H1 (cell line): ENCODE measurements at regions not wholly inside any gene's neighbourhood (a gene's known extent, or its start where the extent isn't known, plus 50 kb on each side); places are given as distances from the start of the nearest gene placed in this dataset.

Source experiments
- CTCF ChIA-PET: fragments of 300-600 bp; sonication (Branson Sonifier 250); formaldehyde crosslinking; loops from one replicate; lab custom pipeline; 2021; ENCODE audit not compliant: partially characterized antibody; lab: Charles Lee
- POLR2A ChIA-PET: fragments of 300-600 bp; sonication (Branson Sonifier 250); formaldehyde crosslinking; loops from one replicate; lab custom pipeline; 2021; ENCODE audit warnings: inconsistent platforms; ENCODE audit not compliant: partially characterized antibody; lab: Charles Lee
- DNase-seq, 2 experiments: peaks; one replicate each; pipeline versions ENCODE4 v3.0.0 to v3.0.0-alpha.2; 2010 to 2022; ENCODE audit warnings: low spot score in 2 of 2, low read depth in 1 of 2, mixed read lengths in 1 of 2
- FAIRE-seq: peaks from 2 replicates; lab custom pipeline; 2011; peaks lifted over from hg19 to GRCh38; lab: Jason Lieb, UNC
- H2AFZ ChIP-seq: 2 replicates; pipeline ENCODE4 v1.8.1; 2012; ENCODE audit warnings: low read length, inconsistent platforms
- H2AK5ac ChIP-seq: 2 replicates; pipeline ENCODE4 v1.6.1; 2013; ENCODE audit warnings: low read depth, low read length
- H2BK120ac ChIP-seq: replicated peaks from 2 replicates; pipeline ENCODE3; 2013; ENCODE audit warnings: low read depth, low read length, inconsistent platforms
- H2BK12ac ChIP-seq: 2 replicates; pipeline ENCODE4 v1.6.1; 2013; ENCODE audit warnings: low read depth, low read length
- H2BK15ac ChIP-seq: 2 replicates; pipeline ENCODE4 v1.6.1; 2013; ENCODE audit warnings: low read length
- H2BK20ac ChIP-seq: 2 replicates; pipeline ENCODE4 v1.6.1; 2013; ENCODE audit warnings: low read length
- H2BK5ac ChIP-seq: 2 replicates; pipeline ENCODE4 v1.6.1; 2013; ENCODE audit warnings: low read depth, low read length
- H3K14ac ChIP-seq: 2 replicates; pipeline ENCODE4 v1.6.1; 2013; ENCODE audit warnings: inconsistent platforms; ENCODE audit not compliant: insufficient read length
- H3K18ac ChIP-seq: 2 replicates; pipeline ENCODE4 v1.6.1; 2013; ENCODE audit warnings: low read length; ENCODE audit errors: extremely low read depth
- H3K23ac ChIP-seq: 2 replicates; pipeline ENCODE4 v1.6.1; 2013; ENCODE audit warnings: inconsistent platforms; ENCODE audit not compliant: insufficient read length
- H3K23me2 ChIP-seq: 2 replicates; pipeline ENCODE4 v1.6.1; 2013; ENCODE audit warnings: low read depth, low read length
- H3K27ac ChIP-seq: 2 replicates; pipeline ENCODE4 v1.6.1; 2011; ENCODE audit warnings: low read depth, low read length, inconsistent platforms
- H3K27me3 ChIP-seq, 4 experiments: replicated peaks in 1 of 4; 1 replicate in 1 of 4; 2 replicates in 3 of 4; pipeline versions ENCODE4 v1.6.1 to v1.8.1; 2011 to 2013; ENCODE audit warnings: low read length in 3 of 4, mild to moderate bottlenecking in 3 of 4, inconsistent platforms in 2 of 4, mixed read lengths in 2 of 4, moderate library complexity in 1 of 4; ENCODE audit not compliant: control insufficient read depth in 3 of 4, insufficient read depth in 3 of 4; ENCODE audit errors: extremely low read depth in 1 of 4
- H3K36me3 ChIP-seq, 4 experiments: 2 replicates each; pipeline versions ENCODE4 v1.6.1 to v1.8.1; 2011 to 2013; ENCODE audit warnings: mild to moderate bottlenecking in 4 of 4, low read length in 3 of 4, moderate library complexity in 2 of 4, control low read depth in 1 of 4, inconsistent platforms in 1 of 4; ENCODE audit not compliant: insufficient read depth in 4 of 4, control insufficient read depth in 2 of 4
- H3K4ac ChIP-seq: replicated peaks from 2 replicates; pipeline ENCODE3; 2013; ENCODE audit warnings: low read length, low read depth, mixed read lengths, inconsistent platforms; ENCODE audit not compliant: insufficient read length
- H3K4me1 ChIP-seq, 4 experiments: replicated peaks in 1 of 4; 1 replicate in 1 of 4; 2 replicates in 3 of 4; pipeline versions ENCODE4 v1.6.1 to v1.8.1; 2011 to 2013; ENCODE audit warnings: low read length in 3 of 4, inconsistent platforms in 2 of 4, mixed read lengths in 1 of 4; ENCODE audit not compliant: insufficient read depth in 4 of 4, control insufficient read depth in 3 of 4
- H3K4me2 ChIP-seq, 2 experiments: 2 replicates each; pipeline versions ENCODE4 v1.6.1 to v1.8.1; 2011 to 2013; ENCODE audit warnings: low read depth in 2 of 2, low read length in 2 of 2, control low read depth in 1 of 2, inconsistent platforms in 1 of 2, mild to moderate bottlenecking in 1 of 2; ENCODE audit not compliant: insufficient read depth in 1 of 2
- H3K4me3 ChIP-seq, 4 experiments: fragments of 200-600, 300-600 bp in 1 of 4; sonication (generic), shearing (Covaris generic), sonication (Bioruptor Twin) in 1 of 4; 2 replicates each; pipeline versions ENCODE4 v1.5.1 to v1.8.1; 2011 to 2016; ENCODE audit warnings: low read length in 4 of 4, low read depth in 3 of 4, control low read depth in 2 of 4, inconsistent platforms in 2 of 4, mild to moderate bottlenecking in 2 of 4, mixed read lengths in 1 of 4, moderate library complexity in 1 of 4; ENCODE audit not compliant: insufficient read depth in 2 of 4; ENCODE audit errors: extremely low read depth in 1 of 4
- H3K56ac ChIP-seq: replicated peaks from 2 replicates; pipeline ENCODE3; 2013; ENCODE audit warnings: low read depth, mild to moderate bottlenecking, mixed read lengths, low read length, inconsistent platforms; ENCODE audit not compliant: insufficient read length
- H3K79me1 ChIP-seq: 2 replicates; pipeline ENCODE4 v1.6.1; 2013; ENCODE audit warnings: low read depth, low read length, control low read depth
- H3K79me2 ChIP-seq, 2 experiments: 2 replicates each; pipeline versions ENCODE4 v1.6.1 to v1.8.1; 2012 to 2013; ENCODE audit warnings: low read length in 2 of 2, mild to moderate bottlenecking in 2 of 2, inconsistent platforms in 1 of 2; ENCODE audit not compliant: insufficient read depth in 2 of 2, control insufficient read depth in 1 of 2
- H3K9ac ChIP-seq, 4 experiments: replicated peaks in 1 of 4; 1 replicate in 1 of 4; 2 replicates in 3 of 4; pipeline versions ENCODE4 v1.6.1 to v1.8.1; 2011 to 2013; ENCODE audit warnings: low read depth in 3 of 4, low read length in 3 of 4, control low read depth in 2 of 4, mild to moderate bottlenecking in 2 of 4, moderate library complexity in 2 of 4, inconsistent platforms in 1 of 4; ENCODE audit errors: extremely low read depth in 1 of 4
- H3K9me3 ChIP-seq, 2 experiments: 2 replicates each; pipeline versions ENCODE4 v1.6.1 to v1.8.1; 2012 to 2013; ENCODE audit warnings: mild to moderate bottlenecking in 2 of 2, moderate library complexity in 2 of 2, control low read depth in 1 of 2, inconsistent platforms in 1 of 2, low read depth in 1 of 2, low read length in 1 of 2, mixed read lengths in 1 of 2; ENCODE audit not compliant: insufficient read depth in 2 of 2
- H4K20me1 ChIP-seq, 2 experiments: replicated peaks in 1 of 2; 2 replicates each; pipeline versions ENCODE3 to v1.8.1; 2011 to 2013; ENCODE audit warnings: inconsistent platforms in 2 of 2, low read length in 2 of 2, mild to moderate bottlenecking in 1 of 2; ENCODE audit not compliant: insufficient read depth in 2 of 2, control insufficient read depth in 1 of 2
- H4K5ac ChIP-seq: 2 replicates; pipeline ENCODE4 v1.6.1; 2013; ENCODE audit warnings: low read length, low read depth, mixed read lengths, inconsistent platforms; ENCODE audit not compliant: insufficient read length
- H4K8ac ChIP-seq: 2 replicates; pipeline ENCODE4 v1.8.0; 2013; ENCODE audit warnings: mild to moderate bottlenecking, moderate library complexity, low read length, inconsistent platforms; ENCODE audit not compliant: insufficient read depth; ENCODE audit errors: extremely low read depth
- H4K91ac ChIP-seq: replicated peaks from 2 replicates; pipeline ENCODE3; 2013; ENCODE audit warnings: low read length, mixed read lengths, inconsistent platforms; ENCODE audit not compliant: insufficient read length
- BRCA1 ChIP-seq: IDR thresholded peaks from 2 replicates; pipeline ENCODE4 v1.6.1; 2012; ENCODE audit warnings: low read depth, low read length, improper control_type of control experiment
- EZH2 ChIP-seq: fragments of 200-600 bp; sonication (generic); IDR thresholded peaks from 2 replicates; pipeline ENCODE4 v1.7.1; 2012; ENCODE audit warnings: low read depth, mild to moderate bottlenecking, moderate library complexity, low read length, inconsistent platforms; ENCODE audit not compliant: severe bottlenecking
- FOSL1 ChIP-seq: IDR thresholded peaks from 2 replicates; pipeline ENCODE4 v1.6.1; 2011; ENCODE audit warnings: mild to moderate bottlenecking, low read depth, low read length, moderate library complexity; ENCODE audit not compliant: insufficient read depth
- GABPA ChIP-seq: IDR thresholded peaks from 2 replicates; pipeline ENCODE4 v1.6.1; 2011; ENCODE audit warnings: mild to moderate bottlenecking, low read length, moderate library complexity, borderline replicate concordance; ENCODE audit not compliant: insufficient read depth
- HDAC2 ChIP-seq, 2 experiments: fragments of 300-600 bp in 1 of 2; sonication (generic) in 1 of 2; IDR thresholded peaks; 2 replicates each; pipeline ENCODE4 v1.6.1; 2011 to 2012; ENCODE audit warnings: low read depth in 2 of 2, low read length in 2 of 2, mild to moderate bottlenecking in 2 of 2, moderate library complexity in 2 of 2, borderline replicate concordance in 1 of 2, inconsistent platforms in 1 of 2
- HDAC6 ChIP-seq: IDR thresholded peaks from one replicate; pipeline ENCODE4 v1.7.1; 2012; ENCODE audit warnings: low read depth, mild to moderate bottlenecking, inconsistent platforms, low read length, moderate library complexity
- NRF1 ChIP-seq: IDR thresholded peaks from 2 replicates; pipeline ENCODE4 v1.6.1; 2011; ENCODE audit warnings: mild to moderate bottlenecking, low read depth, low read length, improper control_type of control experiment
- RBBP5 ChIP-seq: IDR thresholded peaks from 2 replicates; pipeline ENCODE4 v1.7.1; 2012; ENCODE audit warnings: low read depth, mild to moderate bottlenecking, inconsistent platforms, low read length, moderate library complexity, borderline replicate concordance
- RNF2 ChIP-seq: fragments of 200-900, 300-1000 bp; sonication (generic); IDR thresholded peaks from 2 replicates; pipeline ENCODE4 v1.7.1; 2016; ENCODE audit warnings: borderline replicate concordance, low read depth, mild to moderate bottlenecking, antibody characterized with exemption, low read length; ENCODE audit not compliant: poor library complexity, severe bottlenecking; ENCODE audit errors: missing control alignments
- SUZ12 ChIP-seq: fragments of 200-600 bp; sonication (generic); IDR thresholded peaks from 2 replicates; pipeline ENCODE4 v1.6.1; 2012; ENCODE audit warnings: mild to moderate bottlenecking, inconsistent platforms, low read length, moderate library complexity, mixed read lengths
- TAF7 ChIP-seq: optimal IDR thresholded peaks from 2 replicates; pipeline ENCODE3; 2011; ENCODE audit warnings: low read depth, mild to moderate bottlenecking, inconsistent platforms, low read length, moderate library complexity, borderline replicate concordance
- YY1 ChIP-seq: IDR thresholded peaks from 2 replicates; pipeline ENCODE4 v1.6.1; 2011; ENCODE audit warnings: low read depth, mild to moderate bottlenecking, low read length
- ZNF274 ChIP-seq: IDR thresholded peaks from 2 replicates; pipeline ENCODE4 v1.7.0; 2012; ENCODE audit warnings: low read length, borderline replicate concordance; ENCODE audit errors: extremely low read depth
- WGBS, 2 experiments: shearing (Covaris generic) in 1 of 2; methylation state at CpG; one replicate each; pipeline versions ENCODE4 v1.1.6 to v1.1.7; 2013 to 2015; ENCODE audit warnings: low lambda C conversion rate in 2 of 2, mixed read lengths in 2 of 2, inconsistent platforms in 1 of 2, low coverage in 1 of 2, missing lambda C conversion rate in 1 of 2; ENCODE audit not compliant: insufficient replicate concordance in 2 of 2, insufficient coverage in 1 of 2, insufficient read length in 1 of 2; ENCODE audit errors: extremely low coverage in 1 of 2, missing lambda C conversion rate in 1 of 2; 5-methylcytosine and 5-hydroxymethylcytosine counted together

- H4K8ac ChIP-seq, result no peak overlapping the region
- FAIRE-seq, result no peak
- H3K14ac ChIP-seq, result no peak overlapping the region
- no peak overlapping the region; the same call in 1 of the 2 replicates for H2BK20ac ChIP-seq
- H2AK5ac ChIP-seq, result no peak overlapping the region
- no peak overlapping the region for H2BK5ac ChIP-seq
- H3K27me3 ChIP-seq, result no peaks in the 10 kb centered on the region; a peak in 1 of 7 replicates
- H2BK15ac ChIP-seq, result no peak overlapping the region
- 82% methylated on average over 9 of the region's 9 CpGs; no CpG with 5 or more reads in 1 of the 2 experiments for WGBS, 2 experiments
- H2BK120ac ChIP-seq, result no peak overlapping the region
- DNase-seq, result no peak
- no peak overlapping the region for H3K18ac ChIP-seq
- no peak overlapping the region for H3K9ac ChIP-seq
- no peak overlapping the region for H3K4me2 ChIP-seq
- H3K4ac ChIP-seq, result no peak overlapping the region
- CTCF ChIA-PET, result interaction anchor here (1.1 to 15.5 kb wide), 5 partner anchors 10 to 201 kb away, joined by 3 to 148 read pairs (median 4); no protein-coding TSS in a partner anchor
- no peak overlapping the region for H3K4me3 ChIP-seq
- H4K91ac ChIP-seq, result no peak overlapping the region
- no peaks in the 10 kb centered on the region for H4K20me1 ChIP-seq
- no peaks in the 10 kb centered on the region for H3K9me3 ChIP-seq
- no peaks in the 10 kb centered on the region for H3K36me3 ChIP-seq
- H3K27ac ChIP-seq, result no peak overlapping the region
- no peaks in the 10 kb centered on the region for H3K79me2 ChIP-seq
- no peaks in the 10 kb centered on the region for H3K4me1 ChIP-seq
- no peak overlapping the region for H4K5ac ChIP-seq
- no peaks in the 10 kb centered on the region for H3K79me1 ChIP-seq
- no peaks in the 10 kb centered on the region; the same call in 1 of the 2 replicates for H3K23me2 ChIP-seq
- POLR2A ChIA-PET, result interaction anchor here (1.3 kb wide), 1 partner anchor 121 kb away, joined by 3 read pairs; no protein-coding TSS in a partner anchor
- H2BK12ac ChIP-seq, result peak overlapping the region; percentile 62; the same call in 1 of the 2 replicates
- 0 out of 2 replicates have a peak overlapping the region, but pooled peaks have one; percentile 38 for H2AFZ ChIP-seq
- no peak overlapping the region for H3K56ac ChIP-seq
- H3K23ac ChIP-seq, result no peak overlapping the region
- TF ChIP-seq YY1, result no peak
- no peak for TF ChIP-seq GABPA
- TF ChIP-seq NRF1, result no peak
- TF ChIP-seq RNF2, result no peak
- TF ChIP-seq FOSL1, result no peak
- TF ChIP-seq HDAC6, result no peak
- TF ChIP-seq TAF7, result no peak
- no peak for TF ChIP-seq HDAC2 (IDR thresholded peaks at IDR 0.05; ENCODE audit: borderline replicate concordance in 1 of 2, low read depth in 2 of 2, low read length in 2 of 2)
- no peak for TF ChIP-seq EZH2
- TF ChIP-seq BRCA1, result no peak
- TF ChIP-seq SUZ12, result no peak
- no peak for TF ChIP-seq ZNF274
- no peak for TF ChIP-seq RBBP5
Measured at GRCh38 chr1:94602316-94602715, 60.8 kb upstream of the F3 start.
